ENCODE measurements at regions not wholly inside any gene's neighbourhood (a gene's known extent, or its start where the extent isn't known, plus 50 kb on each side); places are given as distances from the start of the nearest gene placed in this dataset.

DNA sequence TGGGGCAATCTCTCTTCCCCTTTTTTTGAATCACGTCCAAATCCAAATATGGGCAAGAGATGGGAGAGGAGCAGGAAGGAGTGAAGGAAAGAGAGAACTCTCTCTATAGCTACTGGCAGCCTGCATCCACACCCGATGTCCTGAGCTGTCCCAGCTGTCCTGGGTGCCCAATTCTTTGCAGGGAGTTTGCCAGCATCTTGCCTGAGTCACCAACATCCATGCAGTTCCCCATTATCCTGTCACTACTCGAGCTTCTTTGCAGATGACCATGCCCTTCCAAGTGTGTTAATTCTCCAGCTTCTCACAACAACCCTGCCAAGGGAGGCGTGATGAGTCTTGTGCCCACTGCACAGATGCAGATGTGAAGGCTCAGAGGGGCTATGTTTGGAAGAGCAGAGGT, 127.1 kb downstream of the NSG2 start:
- TF ChIP-seq MYC (IDR thresholded peaks at IDR 0.05; ENCODE audit: low read depth, low read length), result no peak
- H3K4me3 ChIP-seq (ENCODE audit: low read depth, low read length), result no peak overlapping the region
- DNase-seq (ENCODE audit: low read depth), result no peak

DNA sequence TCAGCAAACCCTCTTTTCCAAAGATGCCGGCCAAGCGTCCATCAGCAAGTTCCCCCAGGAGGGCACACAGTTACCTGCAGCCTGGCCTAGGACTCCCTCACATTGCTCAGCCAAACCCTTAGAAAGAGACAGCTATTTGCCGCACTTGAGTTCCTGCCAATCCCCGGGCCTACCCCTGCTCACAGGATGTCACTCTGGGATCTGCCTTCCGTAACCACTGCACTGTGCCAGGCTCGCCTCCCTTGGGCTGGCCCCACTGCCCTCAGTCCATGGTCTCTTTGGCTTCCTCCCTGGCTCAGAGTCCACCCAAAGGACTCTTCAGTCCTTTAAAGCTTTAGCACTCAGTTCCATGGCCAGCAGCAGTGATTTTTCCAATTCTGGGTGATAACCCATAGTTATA, 128.3 kb downstream of the NSG2 start:
- no peak for DNase-seq (ENCODE audit: low read depth)
- TF ChIP-seq, protein P1, sequence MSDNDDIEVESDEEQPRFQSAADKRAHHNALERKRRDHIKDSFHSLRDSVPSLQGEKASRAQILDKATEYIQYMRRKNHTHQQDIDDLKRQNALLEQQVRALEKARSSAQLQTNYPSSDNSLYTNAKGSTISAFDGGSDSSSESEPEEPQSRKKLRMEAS (IDR thresholded peaks at IDR 0.05; ENCODE audit: low read depth, low read length), result no peak
- TF ChIP-seq POLR2A (IDR thresholded peaks at IDR 0.05; ENCODE audit: extremely low read depth, insufficient read length) (no peak), MYC (IDR thresholded peaks at IDR 0.05; ENCODE audit: low read depth, low read length) (no peak)
- TF ChIP-seq, protein P2, sequence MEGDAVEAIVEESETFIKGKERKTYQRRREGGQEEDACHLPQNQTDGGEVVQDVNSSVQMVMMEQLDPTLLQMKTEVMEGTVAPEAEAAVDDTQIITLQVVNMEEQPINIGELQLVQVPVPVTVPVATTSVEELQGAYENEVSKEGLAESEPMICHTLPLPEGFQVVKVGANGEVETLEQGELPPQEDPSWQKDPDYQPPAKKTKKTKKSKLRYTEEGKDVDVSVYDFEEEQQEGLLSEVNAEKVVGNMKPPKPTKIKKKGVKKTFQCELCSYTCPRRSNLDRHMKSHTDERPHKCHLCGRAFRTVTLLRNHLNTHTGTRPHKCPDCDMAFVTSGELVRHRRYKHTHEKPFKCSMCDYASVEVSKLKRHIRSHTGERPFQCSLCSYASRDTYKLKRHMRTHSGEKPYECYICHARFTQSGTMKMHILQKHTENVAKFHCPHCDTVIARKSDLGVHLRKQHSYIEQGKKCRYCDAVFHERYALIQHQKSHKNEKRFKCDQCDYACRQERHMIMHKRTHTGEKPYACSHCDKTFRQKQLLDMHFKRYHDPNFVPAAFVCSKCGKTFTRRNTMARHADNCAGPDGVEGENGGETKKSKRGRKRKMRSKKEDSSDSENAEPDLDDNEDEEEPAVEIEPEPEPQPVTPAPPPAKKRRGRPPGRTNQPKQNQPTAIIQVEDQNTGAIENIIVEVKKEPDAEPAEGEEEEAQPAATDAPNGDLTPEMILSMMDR (IDR thresholded peaks at IDR 0.05; ENCODE audit: low read depth, low read length), result no peak
- no peak overlapping the region for H3K4me3 ChIP-seq (ENCODE audit: low read depth, low read length)

DNA sequence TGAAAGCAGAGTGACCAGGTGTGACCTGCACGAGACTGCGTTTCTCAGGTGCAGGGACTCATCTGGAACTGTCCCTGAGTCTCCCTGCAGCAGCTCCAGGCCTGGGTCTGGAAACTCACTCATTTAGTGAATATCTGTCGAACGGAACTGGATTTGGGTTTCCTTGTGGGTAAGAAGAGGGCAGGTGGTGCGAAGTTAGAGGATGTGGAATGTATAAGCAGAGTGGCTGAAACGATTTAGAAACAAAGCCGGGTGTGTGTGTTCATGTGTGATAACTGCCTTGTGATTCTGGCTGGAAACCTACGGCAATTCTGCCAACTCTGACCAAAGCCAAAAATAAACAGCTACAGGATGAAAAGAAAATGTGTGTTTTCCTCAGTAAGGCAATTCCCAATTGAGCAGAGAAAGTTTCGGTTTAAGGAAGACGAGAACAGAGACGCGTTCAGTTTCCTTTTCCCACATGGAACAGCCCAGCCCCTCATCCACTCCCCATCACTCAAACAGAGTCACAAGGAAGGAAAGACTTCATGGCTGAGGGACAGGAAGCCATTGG, 130.3 kb downstream of the NSG2 start:
- TF ChIP-seq, protein P1 (IDR thresholded peaks at IDR 0.05; ENCODE audit: low read depth, low read length), result no peak
- TF ChIP-seq, protein P2 (IDR thresholded peaks at IDR 0.05; ENCODE audit: low read depth, low read length), result no peak
- no peak for TF ChIP-seq MYC (IDR thresholded peaks at IDR 0.05; ENCODE audit: low read depth, low read length)
- TF ChIP-seq POLR2A (IDR thresholded peaks at IDR 0.05; ENCODE audit: extremely low read depth, insufficient read length), result no peak
- no peak overlapping the region for H3K4me3 ChIP-seq (ENCODE audit: low read depth, low read length)
- DNase-seq (ENCODE audit: low read depth), result no peak

DNA sequence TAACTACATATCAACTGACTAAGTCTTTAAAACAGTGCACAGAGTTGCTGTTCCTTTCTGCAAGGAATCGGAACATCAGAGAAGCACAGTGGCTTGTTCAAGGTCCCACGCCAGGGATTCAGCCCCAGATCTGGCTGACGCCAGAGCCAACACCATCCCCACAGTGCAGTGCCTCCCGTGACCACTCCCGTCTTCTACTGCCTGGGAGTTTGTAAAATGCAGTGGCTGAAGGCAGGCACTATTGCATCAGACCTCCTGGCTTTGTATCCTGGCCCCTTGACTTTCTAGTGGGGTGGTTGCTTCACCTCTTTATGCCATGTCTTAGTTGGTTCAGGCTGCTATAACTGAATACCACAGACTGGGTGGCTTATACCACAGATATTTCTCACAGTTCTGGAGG, 131.0 kb downstream of the NSG2 start:
- peak; percentile 37 for DNase-seq (ENCODE audit: low read depth)
- TF ChIP-seq, protein P1 (IDR thresholded peaks at IDR 0.05; ENCODE audit: low read depth, low read length), result no peak
- no peak for TF ChIP-seq MYC (IDR thresholded peaks at IDR 0.05; ENCODE audit: low read depth, low read length)
- no peak for TF ChIP-seq POLR2A (IDR thresholded peaks at IDR 0.05; ENCODE audit: extremely low read depth, insufficient read length)
- TF ChIP-seq, protein P2 (IDR thresholded peaks at IDR 0.05; ENCODE audit: low read depth, low read length), result no peak
- H3K4me3 ChIP-seq (ENCODE audit: low read depth, low read length), result no peak overlapping the region

DNA sequence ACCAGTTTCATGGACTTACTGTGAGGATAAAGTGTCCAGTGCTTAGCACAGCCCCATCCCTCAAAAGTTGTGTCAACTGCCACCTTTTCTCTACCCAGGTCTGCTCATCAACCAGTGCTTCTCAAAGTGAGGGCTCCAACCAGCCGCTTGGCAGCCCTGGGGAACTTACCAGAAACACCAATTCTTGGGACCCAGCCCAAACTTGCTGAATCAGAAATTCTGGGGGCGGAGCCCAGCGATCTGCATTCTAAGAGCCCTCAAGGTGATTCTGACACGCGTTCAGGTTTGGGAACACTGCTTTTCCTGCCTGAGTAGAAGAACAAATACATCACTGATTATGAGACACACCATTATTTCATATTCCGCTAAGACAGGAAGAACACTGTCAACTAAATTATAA, 132.0 kb downstream of the NSG2 start:
- no peak overlapping the region for H3K4me3 ChIP-seq (ENCODE audit: low read depth, low read length)
- TF ChIP-seq POLR2A (IDR thresholded peaks at IDR 0.05; ENCODE audit: extremely low read depth, insufficient read length), result no peak
- TF ChIP-seq, protein P2 (IDR thresholded peaks at IDR 0.05; ENCODE audit: low read depth, low read length), result no peak
- TF ChIP-seq, protein P1 (IDR thresholded peaks at IDR 0.05; ENCODE audit: low read depth, low read length), result no peak
- TF ChIP-seq MYC (IDR thresholded peaks at IDR 0.05; ENCODE audit: low read depth, low read length), result no peak
- no peak for DNase-seq (ENCODE audit: low read depth)

DNA sequence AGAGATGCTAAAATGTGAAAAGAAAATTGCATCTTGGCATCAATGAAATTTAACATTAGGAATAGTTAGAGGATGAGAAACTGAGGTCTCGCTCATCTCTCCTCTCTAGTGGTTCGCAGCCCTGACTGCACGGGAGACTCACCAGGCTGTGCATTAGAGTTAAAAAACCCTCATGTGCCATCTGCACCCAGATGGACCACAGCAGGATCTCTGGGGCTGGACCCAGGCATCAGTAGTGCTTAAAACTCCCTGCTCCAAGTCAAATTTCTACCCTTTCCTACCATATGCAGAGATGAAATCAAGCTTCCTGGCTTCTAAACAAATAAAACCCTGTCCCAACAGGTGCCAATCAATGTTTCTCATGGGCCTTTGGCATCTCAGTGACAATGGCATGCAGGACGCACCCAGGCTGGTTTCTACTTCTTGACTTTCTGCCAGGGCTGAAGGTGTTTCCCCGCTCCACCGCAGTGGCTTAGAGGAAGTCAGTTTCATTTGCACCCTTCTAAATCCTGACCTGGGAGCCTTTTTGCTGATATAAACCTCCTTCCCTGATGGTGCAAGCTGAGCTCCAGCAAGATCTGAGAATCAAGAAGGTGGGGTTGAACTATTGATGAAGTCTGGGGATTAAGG, 132.6 kb downstream of the NSG2 start:
- no peak overlapping the region for H3K4me3 ChIP-seq (ENCODE audit: low read depth, low read length)
- TF ChIP-seq, protein P1 (IDR thresholded peaks at IDR 0.05; ENCODE audit: low read depth, low read length), result no peak
- TF ChIP-seq POLR2A (IDR thresholded peaks at IDR 0.05; ENCODE audit: extremely low read depth, insufficient read length) (no peak), MYC (IDR thresholded peaks at IDR 0.05; ENCODE audit: low read depth, low read length) (no peak)
- TF ChIP-seq, protein P2 (IDR thresholded peaks at IDR 0.05; ENCODE audit: low read depth, low read length), result no peak
- no peak for DNase-seq (ENCODE audit: low read depth)
